GM10248 (cell line): ENCODE measurements at regions not wholly inside any gene's neighbourhood (a gene's known extent, or its start where the extent isn't known, plus 50 kb on each side); places are given as distances from the start of the nearest gene placed in this dataset.

Experiments
- CTCF ChIA-PET: fragments of 300-600 bp; sonication (Branson Sonifier 250); formaldehyde crosslinking; extraction: SDS; loops from one replicate; lab custom pipeline; 2021; ENCODE audit warnings: antibody characterized with exemption; lab: Yijun Ruan, JAX
- POLR2A ChIA-PET: fragments of 350-650 bp; sonication (Branson Sonifier 250); formaldehyde crosslinking; extraction: SDS; loops from one replicate; lab custom pipeline; 2020; ENCODE audit warnings: antibody characterized with exemption; lab: Yijun Ruan, JAX
- DNase-seq: peaks from one replicate; pipeline ENCODE4 v3.0.0; 2012; ENCODE audit errors: extremely low spot score
- CTCF ChIP-seq: IDR thresholded peaks from 2 replicates; pipeline ENCODE4 v1.5.1; 2012; ENCODE audit warnings: mild to moderate bottlenecking, low read depth; ENCODE audit errors: extremely low read depth, missing control alignments, control extremely low read depth

GRCh38 chr1:59152511-59152910 is 144.4 kb upstream of the FGGY start:
- ChIA-PET POLR2A (no interaction called here), CTCF (interaction anchor here (0.9 to 2.0 kb wide), 2 partner anchors 9 to 105 kb away, joined by 4 to 6 read pairs; no protein-coding TSS in a partner anchor)
- TF ChIP-seq CTCF = no peak
- DNase-seq = no peak

GRCh38 chr1:59154401-59154800 is 142.5 kb upstream of the FGGY start:
- ChIA-PET CTCF (interaction anchor here (1.2 to 1.6 kb wide), 2 partner anchors 9 to 14 kb away, joined by 3 read pairs; no protein-coding TSS in a partner anchor), POLR2A (no interaction called here)
- no peak for DNase-seq
- no peak for TF ChIP-seq CTCF

GRCh38 chr1:59155351-59155750 is 141.5 kb upstream of the FGGY start:
- ChIA-PET POLR2A (no interaction called here), CTCF (interaction anchor here (1.2 to 1.6 kb wide), 2 partner anchors 9 to 31 kb away, joined by 3 read pairs; no protein-coding TSS in a partner anchor)
- no peak for TF ChIP-seq CTCF
- no peak for DNase-seq

- no peak for TF ChIP-seq CTCF
- ChIA-PET POLR2A (no interaction called here), CTCF (interaction anchor here (1.2 kb wide), 1 partner anchor 31 kb away, joined by 3 read pairs; no protein-coding TSS in a partner anchor)
- no peak for DNase-seq
Observed at GRCh38 chr1:59156051-59156450, 140.8 kb upstream of the FGGY start.

GRCh38 chr1:59156526-59157199 is 140.2 kb upstream of the FGGY start:
- ChIA-PET CTCF (interaction anchor here (1.1 to 2.1 kb wide), 2 partner anchors 8 to 20 kb away, joined by 3 to 8 read pairs; no protein-coding TSS in a partner anchor), POLR2A (no interaction called here)
- DNase-seq = no peak
- TF ChIP-seq CTCF = no peak

- TF ChIP-seq CTCF = no peak
- ChIA-PET POLR2A (no interaction called here), CTCF (interaction anchor here (2.1 kb wide), 1 partner anchor 9 kb away, joined by 8 read pairs; no protein-coding TSS in a partner anchor)
- DNase-seq = no peak
Observed at GRCh38 chr1:59158321-59158720, 138.6 kb upstream of the FGGY start.
